Amniotic epithelial cell (primary cell): ENCODE measurements at regions not wholly inside any gene's neighbourhood (a gene's known extent, or its start where the extent isn't known, plus 50 kb on each side); places are given as distances from the start of the nearest gene placed in this dataset.

ENCODE experiments used
- DNase-seq: peaks from one replicate; pipeline ENCODE4 v3.0.0-alpha.2; 2010; ENCODE audit warnings: low read depth

DNA sequence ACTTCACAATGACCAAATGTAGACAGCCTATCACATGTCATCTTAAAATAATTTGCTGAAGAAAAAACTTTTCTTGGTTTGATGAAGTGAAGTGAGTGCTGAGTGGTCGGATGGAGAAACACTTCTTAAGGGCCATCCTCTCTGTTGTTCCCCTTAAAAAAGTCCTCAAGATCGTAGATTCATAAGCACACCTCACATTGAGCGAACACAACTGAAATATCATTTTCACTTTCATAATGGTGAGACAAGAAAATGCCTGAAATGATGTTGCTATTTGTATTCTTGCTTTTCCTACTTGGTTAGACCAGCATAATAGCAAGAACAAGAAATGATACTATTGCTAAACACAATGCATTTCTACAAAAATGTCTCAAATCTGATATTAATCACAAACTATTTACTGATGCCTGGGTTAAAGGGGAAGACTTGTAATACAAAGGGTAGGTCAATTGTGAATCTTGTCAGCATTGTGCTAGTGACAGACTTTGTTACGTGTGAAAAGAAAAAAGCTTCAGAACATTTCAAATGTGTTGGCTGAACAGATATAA lies 305.6 kb upstream of the NR3C2 start:
- DNase-seq, result no peak

DNA sequence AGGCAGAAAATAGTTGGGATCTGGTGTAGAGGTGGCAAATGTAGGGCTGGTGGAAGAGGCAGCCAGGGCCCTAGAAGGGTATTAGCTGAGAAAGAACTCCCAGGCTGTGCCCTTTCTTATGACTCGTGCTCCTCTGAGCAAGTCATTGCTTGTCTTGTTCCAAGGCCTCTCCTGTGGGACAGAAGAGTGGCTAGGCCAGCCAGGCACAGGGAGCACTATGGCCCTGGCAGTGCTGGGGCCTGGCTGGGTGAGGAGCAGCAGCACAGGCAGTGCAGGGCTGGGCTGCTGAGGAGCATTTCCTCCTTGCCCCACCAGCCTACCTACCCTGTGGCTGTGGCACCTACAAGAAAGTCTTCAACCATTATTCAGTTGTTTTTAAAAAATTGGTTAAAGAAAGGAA lies 298.5 kb upstream of the NR3C2 start:
- no peak for DNase-seq

GRCh38 chr4:148737061-148737770 lies 295.0 kb upstream of the NR3C2 start:
- DNase-seq, result no peak

- DNase-seq, result no peak
Observed at GRCh38 chr4:148735432-148736155, 293.4 kb upstream of the NR3C2 start.

- DNase-seq, result peak; percentile 37
Observed at GRCh38 chr4:148730766-148731165, 288.6 kb upstream of the NR3C2 start.

- DNase-seq, result no peak
Observed at GRCh38 chr4:148730082-148730640, 287.9 kb upstream of the NR3C2 start.

DNA sequence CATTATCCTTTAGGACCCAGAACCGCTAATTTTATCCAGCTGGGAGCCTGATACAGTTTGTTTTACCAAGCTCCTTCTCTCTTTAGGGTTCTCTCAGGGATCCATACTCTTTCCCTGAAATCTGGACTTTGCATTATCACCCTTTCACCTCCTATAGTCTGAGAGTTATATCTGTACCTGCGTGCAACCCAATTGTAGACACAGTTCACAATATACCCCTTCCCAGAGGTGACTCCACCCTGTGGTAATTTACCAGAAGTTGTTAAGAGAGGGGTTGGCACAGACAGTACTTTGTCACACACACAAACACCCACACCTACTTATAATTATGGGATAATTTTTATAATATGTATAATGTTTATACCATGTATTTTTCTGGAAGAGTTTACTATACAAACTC lies 275.8 kb upstream of the NR3C2 start:
- DNase-seq, result no peak

GRCh38 chr4:148716431-148717052 lies 274.3 kb upstream of the NR3C2 start:
- DNase-seq, result no peak

- no peak for DNase-seq
Observed at GRCh38 chr4:148704291-148704690, 262.1 kb upstream of the NR3C2 start.

- no peak for DNase-seq
Observed at GRCh38 chr4:148694702-148695101, 252.5 kb upstream of the NR3C2 start.

GRCh38 chr4:148693913-148694649 lies 251.9 kb upstream of the NR3C2 start:
- peak; percentile 4 for DNase-seq

- DNase-seq, result no peak
Observed at GRCh38 chr4:148692242-148692641, 250.0 kb upstream of the NR3C2 start.

DNA sequence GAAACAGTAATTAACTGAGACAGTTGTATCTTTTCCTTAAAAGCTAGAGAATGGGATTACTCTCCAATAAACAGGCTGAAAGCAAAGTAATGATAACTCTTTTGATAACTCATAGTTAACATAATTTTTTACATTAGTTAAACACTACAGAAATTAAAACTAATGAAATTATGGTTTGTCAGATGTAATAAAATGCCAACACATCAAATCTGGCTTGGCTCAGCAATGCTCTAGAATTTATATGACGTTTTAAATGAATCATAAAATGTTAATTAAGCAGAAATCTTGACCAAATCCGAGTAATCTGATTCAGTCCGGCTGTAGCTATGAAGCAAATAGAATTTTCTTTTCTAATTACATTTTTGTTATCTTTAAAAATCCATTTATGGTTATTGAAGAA lies 244.2 kb upstream of the NR3C2 start:
- no peak for DNase-seq

DNA sequence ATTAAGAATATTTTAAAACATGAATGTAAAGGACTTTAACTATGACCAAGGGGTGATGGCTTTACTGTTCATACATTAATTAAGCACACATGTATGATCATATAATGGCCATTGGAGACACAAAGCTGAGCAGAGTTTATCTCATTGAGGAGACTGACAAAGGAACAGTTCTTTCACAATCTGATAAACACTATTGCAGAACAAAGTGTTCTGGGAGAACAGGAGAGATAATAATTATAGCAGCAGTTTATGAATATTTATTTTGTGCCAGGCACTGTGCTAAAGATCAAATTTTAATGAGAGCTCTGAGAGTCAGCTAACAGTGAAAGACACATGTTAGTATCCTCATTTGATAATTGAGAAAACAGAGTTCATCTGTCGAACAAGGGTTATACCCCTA lies 242.4 kb upstream of the NR3C2 start:
- peak; percentile 33 for DNase-seq

GRCh38 chr4:148680884-148681283 lies 238.7 kb upstream of the NR3C2 start:
- no peak for DNase-seq

- DNase-seq, result no peak
Observed at GRCh38 chr4:148676344-148676743, 234.1 kb upstream of the NR3C2 start.

GRCh38 chr4:148674876-148675275 lies 232.7 kb upstream of the NR3C2 start:
- no peak for DNase-seq

DNA sequence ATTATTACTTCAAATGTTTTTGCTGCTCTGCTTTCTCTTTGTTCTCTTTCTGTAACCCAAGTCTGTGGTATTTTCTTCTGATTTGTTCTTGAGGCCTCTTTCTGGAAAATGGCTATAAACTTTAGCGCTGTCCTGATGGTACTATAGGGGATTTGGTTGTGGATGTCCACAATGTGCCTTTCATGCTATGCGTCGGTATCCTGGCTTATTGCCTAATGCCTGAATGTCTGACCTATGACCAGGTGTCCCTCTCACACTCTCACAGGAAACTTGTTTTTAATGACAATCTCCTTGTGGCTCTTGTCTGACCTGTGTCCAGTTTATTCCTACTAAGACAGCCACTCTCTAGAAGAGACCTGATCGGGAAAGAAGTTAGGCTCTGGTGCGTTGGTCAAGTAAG lies 222.4 kb upstream of the NR3C2 start:
- no peak for DNase-seq

DNA sequence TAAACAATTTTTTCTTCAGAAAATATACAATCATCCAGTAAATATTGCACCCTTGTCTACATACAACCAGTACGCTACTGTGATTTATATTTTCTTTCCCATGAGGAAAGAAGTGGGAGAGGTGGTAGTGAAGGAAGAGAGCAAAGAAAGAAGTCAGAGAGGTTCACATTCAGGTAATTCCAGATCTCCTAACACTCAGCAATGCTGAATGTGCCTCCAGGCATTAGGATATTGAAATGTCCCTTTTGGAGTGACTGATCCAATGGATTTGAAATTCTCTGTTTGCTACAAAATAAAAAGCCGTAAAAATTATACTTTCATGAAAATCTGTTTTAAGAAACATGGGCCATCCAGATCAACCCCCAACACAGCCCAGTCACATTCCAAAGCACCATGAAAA lies 211.9 kb upstream of the NR3C2 start:
- no peak for DNase-seq

GRCh38 chr4:148653681-148654080 lies 211.5 kb upstream of the NR3C2 start:
- DNase-seq, result peak; percentile 83

GRCh38 chr4:148651991-148652390 lies 209.8 kb upstream of the NR3C2 start:
- DNase-seq, result peak; percentile 56
